Activated gamma-delta T cell treated with Interleukin-2 at 50 U/mL for 16 hours (primary cell): ENCODE measurements at regions not wholly inside any gene's neighbourhood (a gene's known extent, or its start where the extent isn't known, plus 50 kb on each side); places are given as distances from the start of the nearest gene placed in this dataset.

Experiments
- DNase-seq: peaks from one replicate; pipeline ENCODE4 v3.0.0-alpha.2; 2020

- DNase-seq = no peak
Measured at GRCh38 chr14:58785701-58786100, 147.9 kb downstream of the DACT1 start.

GRCh38 chr14:58787592-58787991, 149.8 kb downstream of the DACT1 start:
- DNase-seq = no peak

- DNase-seq = no peak
Measured at GRCh38 chr14:58788655-58789503, 151.1 kb downstream of the DACT1 start.

GRCh38 chr14:58789736-58790135, 152.0 kb downstream of the DACT1 start:
- DNase-seq = no peak

GRCh38 chr14:58792416-58792815, 154.7 kb downstream of the DACT1 start:
- DNase-seq = no peak

- no peak for DNase-seq
Measured at GRCh38 chr14:58793131-58793740, 155.5 kb downstream of the DACT1 start.

GRCh38 chr14:58794993-58795762, 157.4 kb downstream of the DACT1 start:
- DNase-seq = no peak

GRCh38 chr14:58796242-58797009, 158.7 kb downstream of the DACT1 start:
- DNase-seq = no peak

GRCh38 chr14:58797010-58797429, 159.3 kb downstream of the DACT1 start:
- no peak for DNase-seq

- no peak for DNase-seq
Measured at GRCh38 chr14:58798173-58798572, 160.4 kb downstream of the DACT1 start.

GRCh38 chr14:58801086-58801485, 163.3 kb downstream of the DACT1 start:
- DNase-seq = no peak

GRCh38 chr14:58805057-58805456, 167.3 kb downstream of the DACT1 start:
- no peak for DNase-seq

- DNase-seq = no peak
Measured at GRCh38 chr14:58805605-58806409, 168.0 kb downstream of the DACT1 start.

- DNase-seq = no peak
Measured at GRCh38 chr14:58807191-58807590, 169.4 kb downstream of the DACT1 start.

GRCh38 chr14:58808828-58809227, 171.1 kb downstream of the DACT1 start:
- no peak for DNase-seq

GRCh38 chr14:58809520-58809919, 171.8 kb downstream of the DACT1 start:
- no peak for DNase-seq

- no peak for DNase-seq
Measured at GRCh38 chr14:58812050-58812910, 174.5 kb downstream of the DACT1 start.

- DNase-seq = no peak
Measured at GRCh38 chr14:58813745-58814144, 176.0 kb downstream of the DACT1 start.

- DNase-seq = no peak
Measured at GRCh38 chr14:58814466-58814865, 176.7 kb downstream of the DACT1 start.

- no peak for DNase-seq
Measured at GRCh38 chr14:58815161-58815701, 177.5 kb downstream of the DACT1 start.

GRCh38 chr14:58815794-58816193, 178.0 kb downstream of the DACT1 start:
- DNase-seq = no peak
